NCI-H748 treated with DMSO at 0.1 percent for 48 hours (cell line): ENCODE measurements at regions not wholly inside any gene's neighbourhood (a gene's known extent, or its start where the extent isn't known, plus 50 kb on each side); places are given as distances from the start of the nearest gene placed in this dataset.
A peak's percentile ranks its signal among the peaks of the same experiment; 100 is the strongest.
"Not testable (repeated sequence)": the region's sequence is repeated elsewhere in the genome, so short reads cannot be mapped to it uniquely, and the experiment has no call there.

Source experiments
- DNase-seq: peaks from one replicate; lab custom pipeline; 2025; lab: John Stamatoyannopoulos, UW

DNA sequence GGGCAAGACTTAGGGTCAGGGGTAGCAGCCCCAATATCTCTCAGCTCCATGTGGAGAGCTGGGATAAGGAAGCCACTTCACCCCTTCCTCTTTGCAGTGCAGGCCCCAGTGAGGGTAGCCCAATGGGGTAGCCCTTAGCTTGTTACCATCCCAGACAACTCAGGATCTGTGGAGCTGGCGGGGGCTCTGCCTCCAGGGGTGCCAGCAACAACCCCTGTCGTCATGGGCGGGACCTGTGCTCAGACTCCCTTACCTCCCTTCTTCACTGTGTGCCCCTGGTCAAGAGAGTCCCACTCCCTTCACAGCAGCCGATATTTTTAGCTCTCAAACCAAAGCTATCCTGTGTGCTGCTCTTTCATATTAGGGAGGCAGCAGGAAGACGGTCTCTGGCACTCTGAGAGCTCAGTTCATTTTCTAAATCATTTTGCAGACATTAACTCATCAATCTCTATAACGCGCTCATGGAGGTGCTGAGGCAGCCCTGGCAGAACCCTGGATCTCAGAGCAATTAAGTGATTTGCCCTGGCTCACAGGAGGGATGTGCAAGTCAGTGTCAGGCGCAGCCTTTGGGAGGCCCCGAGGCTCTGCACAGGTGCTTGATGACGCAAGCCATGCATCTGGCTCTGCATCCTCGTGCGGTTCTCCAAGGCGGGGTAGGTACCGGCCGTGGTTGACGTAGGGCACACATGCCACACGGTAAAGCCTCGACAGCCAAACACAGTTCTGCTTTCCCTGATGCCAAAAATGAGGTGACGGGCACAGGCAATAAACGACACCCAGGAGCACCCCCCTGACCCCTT lies 357.6 kb downstream of the SHANK2 start:
- DNase-seq = no peak

DNA sequence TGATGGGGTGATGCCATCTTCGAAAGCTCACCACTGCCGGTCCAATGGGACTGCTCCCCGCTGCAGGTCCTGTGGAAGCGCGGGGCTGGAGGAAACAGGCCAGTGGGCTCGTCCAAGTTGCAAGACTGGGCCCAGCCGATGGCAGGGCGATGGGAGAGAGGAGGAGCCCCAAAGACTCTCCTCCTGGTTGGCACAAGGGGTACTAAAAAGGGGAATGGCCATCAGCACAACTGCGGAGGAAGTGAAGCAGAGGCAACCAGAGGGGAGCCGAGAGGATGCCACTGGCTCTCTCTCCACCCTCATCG lies 357.1 kb downstream of the SHANK2 start:
- no peak for DNase-seq

DNA sequence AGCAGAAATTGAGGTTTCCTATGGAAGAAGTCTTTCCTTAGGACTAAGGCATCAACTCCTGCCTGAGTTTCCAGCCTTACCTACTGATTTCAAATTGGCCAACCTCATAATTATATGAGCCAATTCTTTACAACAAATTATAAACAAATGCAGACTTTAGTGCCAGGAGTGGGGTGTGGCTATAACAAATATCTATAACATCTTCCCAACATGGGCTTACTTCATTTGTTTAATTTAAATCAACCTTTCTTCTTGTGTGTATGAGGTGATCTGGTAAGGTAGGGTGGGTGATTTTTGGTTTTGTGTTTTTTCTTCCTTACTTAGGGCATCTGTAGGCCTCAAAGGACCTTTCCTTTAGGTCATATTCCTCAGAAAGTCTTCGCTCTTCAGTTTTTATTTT lies 354.9 kb downstream of the SHANK2 start:
- DNase-seq = no peak

DNA sequence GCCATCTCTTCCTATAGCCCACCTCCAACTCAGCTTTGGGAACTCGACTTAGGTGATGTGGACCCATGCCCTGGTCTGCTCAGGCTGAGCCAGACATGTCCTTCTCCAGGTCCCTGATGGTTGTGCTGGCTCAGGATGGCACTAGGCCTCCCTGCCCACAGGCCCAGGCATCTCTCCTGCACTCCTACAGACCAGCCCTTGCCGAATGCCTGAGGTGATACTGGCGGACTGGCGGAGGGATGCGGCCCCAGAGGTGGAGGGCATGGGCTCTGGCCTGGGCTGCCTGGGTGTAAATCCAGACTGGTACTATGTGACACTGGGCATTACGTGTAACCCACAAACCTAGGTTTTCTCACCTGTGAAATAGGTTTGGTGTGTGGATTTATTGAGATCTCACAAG lies 352.8 kb downstream of the SHANK2 start:
- no peak for DNase-seq

DNA sequence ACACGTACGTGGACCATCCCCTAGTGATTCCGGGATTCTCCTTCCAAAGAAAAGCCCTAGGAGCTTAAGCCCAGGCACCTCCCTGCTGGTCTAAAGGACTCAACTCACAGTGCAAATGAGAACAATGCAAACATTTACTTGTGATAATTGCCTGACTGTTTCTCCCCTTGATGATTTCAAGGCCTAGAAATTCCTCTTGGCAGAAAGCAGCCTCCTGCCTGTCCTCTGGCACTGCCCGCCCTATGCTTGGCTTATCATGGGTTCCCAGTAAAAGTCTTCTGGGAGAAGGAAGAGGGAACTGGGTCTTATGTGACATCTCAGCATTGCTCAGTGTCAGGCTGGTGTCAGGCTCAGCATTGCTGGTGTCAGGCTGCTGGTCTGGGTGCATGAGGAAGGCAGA lies 351.8 kb downstream of the SHANK2 start:
- DNase-seq = no peak

DNA sequence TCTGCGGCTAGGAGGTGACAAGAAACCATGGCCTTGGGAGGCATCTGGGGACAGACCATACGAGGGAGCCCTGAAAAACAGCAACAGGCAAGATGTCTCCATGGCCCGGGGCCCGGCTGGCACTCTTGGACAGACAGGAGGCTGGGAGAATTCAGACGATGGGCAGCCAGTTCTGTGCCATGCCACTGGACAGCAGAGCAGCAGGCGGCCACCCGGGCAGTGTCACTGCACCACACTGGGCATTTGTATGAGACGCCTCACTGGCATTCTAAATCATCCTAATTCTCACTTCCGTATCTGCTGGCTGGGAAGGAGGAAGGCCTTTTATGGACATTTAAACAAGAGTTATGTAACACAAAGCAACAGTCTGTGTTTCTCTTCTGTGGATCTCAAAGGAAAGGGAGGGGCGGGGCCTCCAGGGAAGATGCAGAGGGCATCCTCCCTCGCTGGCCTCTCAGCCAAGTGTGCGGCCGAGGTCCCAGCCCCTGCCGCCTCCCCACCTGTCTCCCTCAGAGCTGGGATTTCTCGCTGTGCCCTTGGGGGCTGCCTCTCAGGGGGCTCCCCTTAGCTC lies 350.3 kb downstream of the SHANK2 start:
- DNase-seq = no peak

DNA sequence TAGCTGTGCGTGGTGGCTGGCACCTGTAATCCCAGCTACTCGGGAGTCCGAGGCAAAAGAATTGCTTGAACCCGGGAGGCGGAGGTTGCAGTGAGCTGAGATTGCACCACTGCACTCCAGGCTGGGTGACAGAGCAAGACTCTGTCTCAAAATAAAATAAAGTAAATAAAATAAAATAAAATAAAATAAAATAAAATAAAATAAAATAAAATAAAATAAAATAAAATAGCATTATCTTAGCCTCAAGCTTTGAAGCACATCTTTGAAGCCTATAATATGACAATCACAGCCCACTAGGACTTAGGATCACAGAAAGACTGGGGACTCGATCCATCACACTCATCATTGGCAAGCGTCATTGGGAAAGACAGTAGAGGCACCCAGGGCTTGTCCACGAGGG lies 349.1 kb downstream of the SHANK2 start:
- DNase-seq = not testable (repeated sequence)

DNA sequence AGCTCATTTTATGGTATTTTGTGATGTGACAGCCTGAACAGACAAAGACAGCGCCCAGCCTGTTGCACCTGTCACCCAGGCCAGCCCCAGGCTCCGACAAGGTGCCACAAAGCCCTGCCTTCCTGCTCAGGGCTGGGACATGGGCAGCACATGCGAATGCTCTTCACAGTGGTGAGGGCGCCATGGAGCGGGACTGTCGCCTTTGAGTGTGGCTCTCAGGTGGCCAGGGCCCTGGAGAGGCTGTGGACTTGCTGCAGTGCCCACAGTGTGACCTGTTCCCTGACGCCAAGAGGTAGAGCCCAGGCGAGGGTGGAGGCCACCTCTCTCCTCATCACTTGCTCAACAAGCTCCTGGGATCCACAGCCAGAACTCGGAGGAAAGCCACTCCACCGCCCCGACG lies 346.3 kb downstream of the SHANK2 start:
- no peak for DNase-seq

DNA sequence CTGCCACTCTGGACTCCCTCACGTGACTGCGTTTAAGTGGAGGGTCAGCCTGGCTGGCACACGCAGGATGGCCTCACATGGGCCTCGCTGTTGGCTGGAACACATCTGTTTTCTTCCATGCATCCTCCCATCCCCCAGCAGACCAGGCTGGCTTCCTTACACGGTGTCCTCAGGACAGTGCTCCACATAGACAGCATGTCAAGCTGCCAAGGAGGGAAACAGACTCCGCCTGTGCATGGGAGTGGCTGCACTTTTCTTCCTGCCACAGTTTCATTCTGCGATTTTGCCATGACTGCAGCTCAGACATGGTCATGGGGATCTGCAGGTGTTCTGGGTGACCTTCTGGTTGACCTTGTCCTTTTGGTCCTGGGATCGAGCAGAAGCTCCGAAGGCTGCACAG lies 344.2 kb downstream of the SHANK2 start:
- DNase-seq = no peak

DNA sequence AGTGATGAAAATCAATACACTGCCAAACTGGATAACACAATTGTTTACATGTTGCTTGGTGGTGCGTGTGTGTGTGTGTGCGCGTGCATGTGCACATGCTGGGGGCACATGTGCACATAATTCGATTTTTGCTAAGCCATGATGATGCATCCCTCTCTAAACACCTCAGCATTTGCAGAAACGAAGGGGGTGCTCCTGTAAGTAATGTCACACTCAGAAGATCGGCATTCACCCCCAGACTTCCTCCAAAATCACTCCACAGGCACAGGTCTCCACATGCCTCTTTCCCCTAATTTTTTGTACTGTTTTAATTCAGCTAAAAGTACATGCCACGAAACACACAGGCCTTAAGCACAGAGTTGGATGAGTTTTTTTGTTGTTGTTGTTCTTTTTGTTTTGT lies 341.5 kb downstream of the SHANK2 start:
- DNase-seq = no peak

DNA sequence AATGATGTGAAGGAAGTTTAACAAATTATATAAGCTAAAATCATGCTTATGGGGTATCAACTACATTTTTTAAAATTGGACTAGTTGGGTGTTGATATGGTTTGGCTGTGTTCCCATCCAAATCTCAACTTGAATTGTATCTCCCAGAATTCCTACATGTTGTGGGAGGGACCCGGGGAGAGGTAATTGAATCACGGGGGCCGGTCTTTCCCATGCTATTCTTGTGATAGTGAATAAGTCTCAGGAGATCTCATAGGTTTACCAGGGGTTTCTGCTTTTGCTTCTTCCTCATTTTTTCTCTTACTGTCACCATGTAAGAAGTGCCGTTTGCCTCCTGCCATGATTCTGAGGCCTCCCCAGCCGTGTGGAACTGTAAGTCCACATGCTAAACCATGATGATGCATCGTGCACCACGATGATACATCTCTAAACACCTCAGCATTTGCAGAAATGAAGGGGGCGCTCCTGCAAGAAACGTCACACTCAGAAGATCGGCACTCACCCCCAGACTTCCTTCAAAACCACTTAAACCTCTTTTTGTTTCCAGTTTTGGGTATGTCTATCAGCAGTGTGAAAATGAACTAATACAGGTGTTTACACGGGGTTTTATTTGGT lies 340.0 kb downstream of the SHANK2 start:
- DNase-seq = peak; percentile 34

DNA sequence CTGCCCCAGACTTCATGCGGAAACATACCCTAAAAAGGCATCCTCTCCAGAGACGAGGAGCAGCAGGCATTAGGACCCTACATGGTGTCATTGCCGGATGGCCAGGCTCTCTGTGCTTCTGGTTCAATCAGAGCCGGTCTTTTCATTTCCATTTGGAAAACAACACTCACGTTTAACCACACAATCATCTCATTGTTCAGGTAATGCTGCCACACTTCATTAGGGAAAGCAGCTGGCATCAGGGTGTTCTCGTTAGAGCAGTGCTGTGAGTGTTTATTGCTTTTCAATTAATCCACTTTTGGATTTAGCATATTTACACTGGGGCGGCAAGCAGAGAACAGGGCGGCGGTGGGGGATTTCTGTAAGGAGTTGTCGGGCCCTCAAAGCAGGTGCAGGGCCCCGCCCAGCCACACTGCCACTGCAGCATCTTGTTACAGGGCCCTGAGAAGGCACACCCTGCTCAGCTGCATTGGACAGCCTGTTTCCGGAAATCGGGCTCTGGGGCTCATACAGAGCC lies 338.6 kb downstream of the SHANK2 start:
- DNase-seq = peak; percentile 95

DNA sequence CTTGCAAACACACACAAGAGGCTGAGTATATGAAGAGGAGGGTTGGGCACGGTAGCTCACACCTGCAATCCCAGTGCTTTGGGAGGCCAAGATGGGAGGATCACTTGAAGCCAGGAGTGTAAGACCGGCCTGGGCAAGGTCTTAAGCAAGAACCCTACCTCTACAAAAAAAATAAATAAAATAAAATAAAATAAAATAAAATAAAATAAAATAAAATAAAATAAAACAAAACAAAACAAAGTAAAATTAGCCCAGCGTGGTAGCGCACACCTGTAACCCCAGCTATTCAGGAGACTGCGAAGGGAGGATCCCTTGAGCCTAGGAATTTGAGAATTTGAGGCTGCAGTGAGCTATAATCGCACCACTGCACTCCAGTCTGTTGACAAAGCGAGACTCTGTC lies 337.9 kb downstream of the SHANK2 start:
- no peak for DNase-seq

DNA sequence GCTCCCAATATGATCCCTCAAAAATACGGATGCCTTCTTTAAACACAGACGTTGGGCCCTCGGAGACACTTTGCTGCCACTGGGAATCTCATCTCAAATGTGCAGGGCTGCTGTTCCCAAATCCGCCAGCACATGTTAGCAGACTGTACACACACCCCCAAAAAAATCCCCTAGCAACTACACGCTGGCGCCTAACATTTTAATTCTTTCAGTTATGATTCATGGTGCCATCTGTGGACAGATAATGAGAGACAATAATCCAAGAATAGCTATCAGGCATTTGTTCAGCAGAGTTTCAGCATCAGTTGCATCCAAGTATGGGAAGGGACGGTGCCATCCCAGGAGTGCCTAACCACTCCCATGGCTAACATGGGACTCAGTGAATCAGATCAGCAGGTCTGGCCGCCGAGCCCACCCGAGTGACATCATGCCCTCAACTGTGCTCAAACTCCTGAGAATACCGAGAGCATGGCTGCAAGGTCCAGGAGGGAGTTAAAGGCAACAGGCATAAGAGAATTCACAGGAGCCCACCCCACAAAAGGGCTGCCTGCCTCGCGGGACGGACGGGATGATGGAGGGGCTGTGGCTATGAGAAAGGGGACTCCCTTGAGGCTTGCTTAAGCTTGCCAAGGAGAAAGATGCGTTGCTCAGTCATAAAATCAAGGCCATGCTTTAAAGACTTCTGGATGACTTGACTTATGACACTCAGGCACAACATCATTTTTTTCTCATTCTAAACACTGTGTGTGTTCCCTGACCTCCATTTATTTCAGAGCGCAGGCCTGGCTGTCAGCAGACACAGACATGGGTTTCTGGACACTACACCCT lies 337.0 kb downstream of the SHANK2 start:
- DNase-seq = no peak

DNA sequence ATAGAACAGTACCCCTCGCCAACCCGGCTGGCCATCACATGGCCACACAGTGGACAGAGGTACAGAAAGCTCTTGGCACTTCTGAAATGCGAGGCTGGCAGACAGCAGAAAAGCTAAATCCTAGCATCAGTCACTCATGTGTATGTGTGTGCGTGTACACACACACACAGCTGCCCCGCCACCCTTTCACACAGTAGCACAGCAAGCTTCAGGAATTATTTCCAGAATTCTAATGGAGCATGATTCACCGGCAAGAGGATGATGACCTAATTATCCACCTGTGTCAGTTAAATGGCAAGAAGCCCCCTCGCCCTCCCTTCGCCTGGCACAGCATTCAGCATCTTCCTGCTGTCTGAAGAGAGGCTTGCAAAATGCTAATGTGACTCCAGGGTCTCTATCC lies 336.0 kb downstream of the SHANK2 start:
- DNase-seq = no peak

DNA sequence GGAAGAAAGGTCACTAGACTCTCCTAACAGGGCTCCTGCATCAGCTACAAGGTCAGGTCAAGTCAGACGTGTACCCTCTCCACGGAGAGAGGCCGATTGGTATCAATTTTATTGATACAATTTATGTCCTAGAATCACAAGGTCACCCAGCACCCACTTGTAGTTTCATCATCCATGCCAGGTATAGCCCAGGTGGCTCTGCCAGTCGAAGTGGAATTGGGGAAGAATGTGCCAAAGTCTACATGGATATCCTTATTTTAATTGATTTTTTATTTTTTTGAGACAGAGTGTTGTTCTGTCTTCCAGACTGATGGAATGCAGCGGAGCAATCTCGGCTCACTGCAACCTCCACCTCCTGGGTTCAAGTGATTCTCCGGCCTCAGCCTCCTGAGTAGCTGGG lies 334.1 kb downstream of the SHANK2 start:
- no peak for DNase-seq

DNA sequence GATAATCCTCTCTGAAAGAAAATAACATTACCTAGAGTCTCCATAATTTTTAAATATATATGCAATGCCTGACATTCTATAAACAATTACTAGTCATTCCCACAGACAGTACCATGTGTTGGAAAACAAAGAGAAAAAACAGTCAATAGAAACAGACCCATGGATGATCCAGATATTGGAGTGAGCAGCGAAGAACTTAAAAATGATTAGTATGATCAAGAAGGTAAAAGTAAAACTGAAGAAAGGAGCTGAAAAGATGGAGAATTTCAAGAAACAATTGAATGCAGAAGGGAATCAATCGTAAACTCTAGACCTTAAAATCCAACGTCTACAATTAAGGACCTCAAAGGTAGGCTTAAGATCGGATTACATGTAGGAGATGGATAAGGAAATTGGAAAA lies 330.6 kb downstream of the SHANK2 start:
- DNase-seq = no peak

DNA sequence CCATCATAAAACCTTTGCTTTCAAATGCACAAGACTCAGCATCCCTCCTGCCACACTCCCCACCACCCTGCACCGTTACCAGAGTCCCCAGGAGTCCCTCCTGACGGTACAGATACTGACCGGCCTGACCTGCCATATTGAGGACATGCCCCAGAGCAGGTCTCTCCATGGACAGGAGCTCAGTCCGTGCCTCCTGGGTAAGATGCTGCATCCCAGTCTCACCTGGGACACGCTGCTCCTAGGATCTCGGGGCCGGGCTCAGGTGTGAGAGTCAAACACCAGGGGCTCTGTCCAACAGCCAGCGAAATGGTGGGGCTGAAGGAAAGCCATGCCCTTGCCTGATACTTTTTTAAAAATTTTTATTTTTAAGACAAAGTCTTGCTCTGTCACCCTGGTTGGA lies 328.3 kb downstream of the SHANK2 start:
- no peak for DNase-seq

DNA sequence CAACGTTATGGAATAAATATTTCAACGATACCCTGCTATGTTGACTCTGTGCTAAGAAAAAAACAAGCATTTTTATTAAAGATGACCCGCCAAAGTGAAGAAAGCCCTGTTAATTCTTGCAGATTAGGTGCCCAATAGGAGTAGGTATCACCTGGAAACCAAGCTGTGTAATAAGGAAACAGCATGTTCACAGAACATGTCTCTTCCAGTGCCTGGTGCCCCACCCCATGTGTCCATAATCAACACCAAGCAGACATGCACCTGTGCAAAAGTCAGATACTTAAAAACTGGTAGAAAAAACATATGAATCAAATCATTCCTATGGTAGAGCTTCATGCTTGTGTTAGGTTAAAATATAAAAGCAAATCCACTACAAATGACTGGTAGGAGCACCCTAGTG lies 327.1 kb downstream of the SHANK2 start:
- DNase-seq = no peak

DNA sequence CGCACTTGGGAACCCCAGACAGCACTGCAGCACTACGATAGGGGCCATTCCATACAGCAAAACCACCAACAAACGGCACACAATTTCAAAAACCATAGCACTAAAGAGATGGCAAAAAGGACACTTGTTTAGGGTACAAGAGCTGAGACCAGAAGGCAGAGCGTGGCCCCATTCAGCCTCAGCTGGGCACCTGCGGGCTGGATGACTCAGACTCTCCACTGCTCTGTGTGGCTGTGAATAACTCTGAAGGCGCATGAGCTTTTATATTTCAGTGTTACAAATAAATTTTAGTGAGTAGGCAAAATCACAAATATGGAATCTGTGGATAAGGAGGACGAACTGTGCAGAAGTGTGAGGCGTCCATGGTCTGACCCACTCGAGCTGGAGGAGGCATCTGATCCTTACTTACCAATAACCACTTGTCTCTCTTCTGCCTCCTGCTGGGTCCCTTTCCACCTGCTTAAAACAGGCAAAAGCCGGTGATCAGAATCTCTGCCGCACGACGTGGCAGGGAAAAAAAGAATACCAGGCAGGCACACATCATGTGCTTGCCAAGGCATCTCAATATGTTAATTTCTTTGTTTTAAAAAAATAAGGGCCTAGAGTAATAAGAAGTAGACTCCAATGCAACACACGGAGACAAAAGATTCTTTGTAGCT lies 325.7 kb downstream of the SHANK2 start:
- DNase-seq = no peak

DNA sequence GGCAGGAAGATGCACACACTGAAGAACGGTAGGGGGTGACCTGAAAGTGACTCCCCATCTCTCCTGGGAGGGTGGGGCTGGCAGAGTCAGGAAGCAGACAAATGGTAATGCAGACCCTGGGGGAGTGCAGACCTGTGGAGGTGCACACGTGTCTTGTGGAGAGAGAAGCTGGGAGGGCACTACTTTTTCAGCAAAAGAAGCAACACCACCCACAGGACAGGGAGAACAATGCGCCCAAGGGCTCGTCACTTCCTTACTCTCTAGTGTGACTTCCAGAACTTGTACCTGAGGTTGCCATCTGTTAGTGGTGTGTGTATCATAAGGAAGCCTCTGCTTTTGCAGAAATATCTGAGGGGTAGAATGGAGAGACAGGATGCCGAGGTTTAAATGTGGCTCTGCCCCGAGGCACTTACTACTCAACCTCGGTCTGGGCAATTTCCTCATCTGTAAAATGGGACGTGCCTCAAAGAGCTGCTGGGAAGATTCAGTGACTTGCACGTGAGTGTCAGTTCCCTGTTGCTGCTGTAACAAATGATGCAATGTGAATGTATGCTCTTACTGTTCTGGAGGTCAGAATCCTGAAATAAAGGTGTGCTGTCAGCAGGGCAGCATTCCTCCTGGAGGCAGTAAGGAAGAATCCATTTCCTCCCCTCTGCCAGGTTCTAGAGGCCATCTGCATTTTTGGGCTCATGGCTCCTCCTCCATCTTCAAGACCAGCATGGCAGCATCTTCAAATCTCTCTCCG lies 323.4 kb downstream of the SHANK2 start:
- DNase-seq = peak; percentile 48
